Caco-2 (cell line): ENCODE measurements at regions not wholly inside any gene's neighbourhood (a gene's known extent, or its start where the extent isn't known, plus 50 kb on each side); places are given as distances from the start of the nearest gene placed in this dataset.
"Not testable (repeated sequence)": the region's sequence is repeated elsewhere in the genome, so short reads cannot be mapped to it uniquely, and the experiment has no call there.

Experiments
- BruUV-seq: library from RNA; stranded (reverse); fragments of 400-500 nt; replicated peaks from 2 replicates; lab custom pipeline; 2021; lab: Mats Ljungman, UMichigan
- CTCF ChIA-PET: fragments of 300-600 bp; sonication (Branson Sonifier 250); formaldehyde crosslinking; loops from one replicate; lab custom pipeline; 2022; ENCODE audit warnings: antibody characterized with exemption; lab: Charles Lee
- POLR2A ChIA-PET: fragments of 300-600 bp; sonication (Branson Sonifier 250); formaldehyde crosslinking; loops from one replicate; lab custom pipeline; 2022; ENCODE audit warnings: antibody characterized with exemption; lab: Charles Lee
- DNase-seq, 2 experiments: peaks; one replicate each; pipeline versions ENCODE4 v3.0.0 to v3.0.0-alpha.2; 2020 to 2022
- H3K27me3 ChIP-seq: replicated peaks from 2 replicates; pipeline ENCODE4 v1.6.0; 2011; ENCODE audit warnings: low read length; ENCODE audit not compliant: control insufficient read depth, insufficient read depth
- H3K36me3 ChIP-seq: 2 replicates; pipeline ENCODE4 v1.5.1; 2011; ENCODE audit warnings: low read length; ENCODE audit not compliant: control insufficient read depth, insufficient read depth
- H3K4me1 ChIP-seq: fragments of 250-450 bp; sonication (Bioruptor Pico); 2 replicates; pipeline ENCODE4 v1.5.1; 2020; ENCODE audit warnings: mild to moderate bottlenecking
- H3K4me3 ChIP-seq: 2 replicates; pipeline ENCODE4 v1.5.1; 2011; ENCODE audit warnings: low read depth, mild to moderate bottlenecking, control low read depth, low read length
- H3K9me3 ChIP-seq: fragments of 250-450 bp; sonication (Bioruptor Pico); 2 replicates; pipeline ENCODE4 v1.5.1; 2020; ENCODE audit warnings: mild to moderate bottlenecking, moderate library complexity
- H3K27ac Mint-ChIP-seq: one replicate; pipeline ENCODE4 v1.8.0; 2022; ENCODE audit warnings: mixed read lengths; ENCODE audit not compliant: unreplicated experiment
- H3K27me3 Mint-ChIP-seq: one replicate; pipeline ENCODE4 v1.8.0; 2022; ENCODE audit warnings: mixed read lengths; ENCODE audit not compliant: insufficient read depth, unreplicated experiment
- H3K36me3 Mint-ChIP-seq: one replicate; pipeline ENCODE4 v1.8.0; 2022; ENCODE audit warnings: mild to moderate bottlenecking, mixed read lengths; ENCODE audit not compliant: insufficient read depth, unreplicated experiment
- H3K4me1 Mint-ChIP-seq: one replicate; pipeline ENCODE4 v1.8.0; 2022; ENCODE audit warnings: low read depth, mixed read lengths; ENCODE audit not compliant: unreplicated experiment
- H3K4me3 Mint-ChIP-seq: one replicate; pipeline ENCODE4 v1.8.0; 2022; ENCODE audit warnings: mild to moderate bottlenecking, moderate library complexity, mixed read lengths; ENCODE audit not compliant: unreplicated experiment
- H3K9me3 Mint-ChIP-seq: one replicate; pipeline ENCODE4 v1.8.0; 2022; ENCODE audit warnings: mixed read lengths; ENCODE audit not compliant: unreplicated experiment
- intact Hi-C: fragments of 100-400 bp; cut with micrococcal nuclease; formaldehyde crosslinking; loops from one replicate; pipeline ENCODE4 v1.10.0; 2022; ENCODE audit not compliant: unreplicated experiment
- TF ChIP-seq, protein P1 (sequence below), 2 experiments: fragments of 200-600 bp in 1 of 2; IDR thresholded peaks; 1 replicate in 1 of 2; 2 replicates in 1 of 2; pipeline versions ENCODE4 v1.5.1 to v1.8.0; 2011 to 2022; ENCODE audit warnings: antibody characterized with exemption in 1 of 2, control low read depth in 1 of 2, inconsistent platforms in 1 of 2, low read depth in 1 of 2, low read length in 1 of 2, mild to moderate bottlenecking in 1 of 2, moderate library complexity in 1 of 2; ENCODE audit not compliant: insufficient read depth in 1 of 2, severe bottlenecking in 1 of 2, unreplicated experiment in 1 of 2

DNA sequence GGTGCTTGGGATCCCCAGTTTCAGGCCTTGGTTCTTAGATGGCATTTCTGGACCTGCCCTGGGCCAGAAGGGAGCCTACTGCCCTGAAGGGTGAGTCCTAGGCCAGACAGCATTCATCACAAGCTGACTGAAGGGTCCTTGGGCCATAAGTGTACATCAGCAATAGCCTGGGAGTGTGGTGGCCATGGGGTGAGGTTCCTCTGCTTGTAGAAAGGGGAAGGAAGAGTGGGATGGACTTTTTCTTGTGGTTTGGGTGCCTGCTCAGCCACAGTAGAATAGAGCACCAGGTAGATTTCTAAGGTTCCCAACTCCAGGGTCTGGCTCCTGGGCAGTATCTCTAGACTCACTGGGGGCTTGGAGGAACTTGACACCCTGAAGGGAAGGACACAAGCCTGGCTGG lies 95.2 kb upstream of the PHF24 start:
- DNase-seq: no peak
- no peak overlapping the region for H3K4me3 ChIP-seq
- intact Hi-C loops: no loop called here
- no peaks in the 10 kb centered on the region for H3K9me3 Mint-ChIP-seq
- no peaks in the 10 kb centered on the region for H3K27me3 ChIP-seq
- CTCF ChIA-PET: no interaction called here
- H3K4me1 ChIP-seq: no peaks in the 10 kb centered on the region
- peaks cover 2% of the 10 kb centered on the region for H3K27me3 Mint-ChIP-seq
- no peaks in the 10 kb centered on the region for H3K4me1 Mint-ChIP-seq
- no peaks in the 10 kb centered on the region for H3K36me3 Mint-ChIP-seq
- POLR2A ChIA-PET: no interaction called here
- BruUV-seq: no TSS peak
- no peaks in the 10 kb centered on the region for H3K9me3 ChIP-seq
- H3K4me3 Mint-ChIP-seq: no peak overlapping the region
- no peaks in the 10 kb centered on the region for H3K36me3 ChIP-seq
- TF ChIP-seq, protein P1, sequence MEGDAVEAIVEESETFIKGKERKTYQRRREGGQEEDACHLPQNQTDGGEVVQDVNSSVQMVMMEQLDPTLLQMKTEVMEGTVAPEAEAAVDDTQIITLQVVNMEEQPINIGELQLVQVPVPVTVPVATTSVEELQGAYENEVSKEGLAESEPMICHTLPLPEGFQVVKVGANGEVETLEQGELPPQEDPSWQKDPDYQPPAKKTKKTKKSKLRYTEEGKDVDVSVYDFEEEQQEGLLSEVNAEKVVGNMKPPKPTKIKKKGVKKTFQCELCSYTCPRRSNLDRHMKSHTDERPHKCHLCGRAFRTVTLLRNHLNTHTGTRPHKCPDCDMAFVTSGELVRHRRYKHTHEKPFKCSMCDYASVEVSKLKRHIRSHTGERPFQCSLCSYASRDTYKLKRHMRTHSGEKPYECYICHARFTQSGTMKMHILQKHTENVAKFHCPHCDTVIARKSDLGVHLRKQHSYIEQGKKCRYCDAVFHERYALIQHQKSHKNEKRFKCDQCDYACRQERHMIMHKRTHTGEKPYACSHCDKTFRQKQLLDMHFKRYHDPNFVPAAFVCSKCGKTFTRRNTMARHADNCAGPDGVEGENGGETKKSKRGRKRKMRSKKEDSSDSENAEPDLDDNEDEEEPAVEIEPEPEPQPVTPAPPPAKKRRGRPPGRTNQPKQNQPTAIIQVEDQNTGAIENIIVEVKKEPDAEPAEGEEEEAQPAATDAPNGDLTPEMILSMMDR (IDR thresholded peaks at IDR 0.05; ENCODE audit: insufficient read depth in 1 of 2, low read depth in 1 of 2, low read length in 1 of 2, severe bottlenecking in 1 of 2, unreplicated experiment in 1 of 2): no peak
- H3K27ac Mint-ChIP-seq: no peak overlapping the region

DNA sequence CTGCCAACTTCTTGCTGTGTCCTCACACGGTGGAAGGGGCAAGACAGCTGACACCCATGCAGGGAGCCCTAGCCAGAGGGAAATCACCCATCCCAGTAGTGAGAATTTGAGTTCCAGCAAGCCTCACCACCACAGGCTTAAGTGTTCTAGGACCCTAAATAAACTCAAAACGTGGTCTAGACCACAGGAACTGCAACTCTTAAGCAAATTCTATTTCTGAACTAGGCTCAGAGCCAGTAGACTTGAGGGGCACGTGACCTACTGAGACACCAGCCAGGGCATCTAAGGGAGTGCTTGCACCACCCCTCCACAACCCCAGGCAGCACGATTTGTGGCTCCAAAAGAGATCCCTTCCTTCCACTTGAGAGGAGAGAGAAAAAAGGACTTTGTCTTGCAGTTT lies 96.0 kb upstream of the PHF24 start:
- H3K27me3 ChIP-seq: no peaks in the 10 kb centered on the region; the same call in 1 of the 2 replicates
- Mint-ChIP-seq H3K36me3 (no peaks in the 10 kb centered on the region), H3K4me1 (no peaks in the 10 kb centered on the region), H3K27me3 (peaks cover 2% of the 10 kb centered on the region), H3K9me3 (no peaks in the 10 kb centered on the region), H3K4me3 (no peak overlapping the region), H3K27ac (no peak overlapping the region)
- DNase-seq: no peak
- ChIA-PET POLR2A (no interaction called here), CTCF (no interaction called here)
- no peak overlapping the region for H3K4me3 ChIP-seq
- TF ChIP-seq, protein P1 (IDR thresholded peaks at IDR 0.05; ENCODE audit: insufficient read depth in 1 of 2, low read depth in 1 of 2, low read length in 1 of 2, severe bottlenecking in 1 of 2, unreplicated experiment in 1 of 2): no peak
- intact Hi-C loops: no loop called here
- BruUV-seq: no TSS peak
- H3K36me3 ChIP-seq: no peaks in the 10 kb centered on the region
- H3K9me3 ChIP-seq: no peaks in the 10 kb centered on the region
- no peaks in the 10 kb centered on the region for H3K4me1 ChIP-seq

DNA sequence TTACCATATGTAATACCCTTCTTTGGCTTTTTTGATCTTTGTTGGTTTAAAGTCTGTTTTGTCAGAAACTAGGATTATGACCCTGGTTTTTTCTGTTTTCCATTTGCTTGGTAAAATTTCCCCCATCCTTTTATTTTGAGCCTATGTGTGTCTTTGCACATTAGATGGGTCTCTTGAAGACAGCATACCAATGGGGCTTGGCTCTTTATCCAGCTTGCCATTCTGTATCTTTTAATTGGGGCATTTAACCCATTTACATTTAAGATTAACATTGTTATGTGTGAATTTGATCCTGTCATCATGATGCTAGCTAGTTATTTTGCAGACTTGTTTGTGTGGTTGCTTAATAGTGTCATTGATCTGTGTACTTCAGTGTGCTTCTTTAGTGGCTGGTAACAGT lies 103.1 kb upstream of the PHF24 start:
- H3K9me3 Mint-ChIP-seq, BruUV-seq, H3K4me3 Mint-ChIP-seq, H3K9me3 ChIP-seq, H3K27me3 ChIP-seq, CTCF ChIA-PET, H3K4me3 ChIP-seq, H3K36me3 ChIP-seq, DNase-seq, H3K36me3 Mint-ChIP-seq, H3K27ac Mint-ChIP-seq, H3K27me3 Mint-ChIP-seq, H3K4me1 Mint-ChIP-seq, intact Hi-C loops, POLR2A ChIA-PET, H3K4me1 ChIP-seq: not testable (repeated sequence)

DNA sequence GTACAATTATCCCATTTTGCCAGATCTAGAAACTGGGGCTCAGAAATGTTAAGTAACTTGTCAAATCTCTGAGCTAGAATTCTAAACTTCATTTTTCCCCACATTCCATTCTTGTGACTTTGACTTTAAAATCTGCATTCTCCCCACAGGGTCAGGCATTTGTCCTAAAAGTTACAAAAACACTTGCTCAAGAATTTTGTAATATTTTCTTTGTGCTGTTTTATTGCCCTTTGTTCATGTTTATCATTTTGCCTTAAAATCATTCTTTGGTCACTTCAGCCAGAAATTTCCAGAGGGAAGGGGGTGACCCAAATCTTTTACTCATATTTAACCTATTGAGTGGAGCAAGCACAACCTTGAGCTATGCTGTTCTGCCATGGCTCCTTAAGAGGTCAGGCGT lies 120.1 kb upstream of the CCL21 start:
- TF ChIP-seq, protein P1 (IDR thresholded peaks at IDR 0.05; ENCODE audit: insufficient read depth in 1 of 2, low read depth in 1 of 2, low read length in 1 of 2, severe bottlenecking in 1 of 2, unreplicated experiment in 1 of 2): no peak
- Histone ChIP-seq H3K4me1 (no peaks in the 10 kb centered on the region), H3K36me3 (no peaks in the 10 kb centered on the region), H3K9me3 (no peaks in the 10 kb centered on the region), H3K27me3 (no peaks in the 10 kb centered on the region; the same call in none of the 2 replicates), H3K4me3 (no peak overlapping the region)
- DNase-seq: no peak
- no peak overlapping the region for H3K4me3 Mint-ChIP-seq
- no peak overlapping the region for H3K27ac Mint-ChIP-seq
- BruUV-seq: no TSS peak
- no peaks in the 10 kb centered on the region for H3K4me1 Mint-ChIP-seq
- POLR2A ChIA-PET: no interaction called here
- H3K9me3 Mint-ChIP-seq: no peaks in the 10 kb centered on the region
- CTCF ChIA-PET: no interaction called here
- no peaks in the 10 kb centered on the region for H3K36me3 Mint-ChIP-seq
- intact Hi-C loops: no loop called here
- H3K27me3 Mint-ChIP-seq: peaks cover 6% of the 10 kb centered on the region
